PC-9 (cell line): ENCODE measurements at regions not wholly inside any gene's neighbourhood (a gene's known extent, or its start where the extent isn't known, plus 50 kb on each side); places are given as distances from the start of the nearest gene placed in this dataset.

ENCODE experiments used
- BruUV-seq: library from RNA; stranded (reverse); fragments of 400-500 nt; replicated peaks from 2 replicates; lab custom pipeline; 2021; lab: Mats Ljungman, UMichigan
- CTCF ChIA-PET: fragments of 300-600 bp; sonication (Branson Sonifier 250); formaldehyde crosslinking; loops from one replicate; lab custom pipeline; 2022; ENCODE audit warnings: antibody characterized with exemption; lab: Charles Lee
- POLR2A ChIA-PET: fragments of 300-600 bp; sonication (Branson Sonifier 250); formaldehyde crosslinking; loops from one replicate; lab custom pipeline; 2022; ENCODE audit warnings: antibody characterized with exemption; ENCODE audit not compliant: unreplicated experiment; lab: Charles Lee
- DNase-seq, 2 experiments: peaks; one replicate each; pipeline versions ENCODE4 v3.0.0 to v3.0.0-alpha.2; 2015 to 2022; ENCODE audit warnings: mixed read lengths in 1 of 2
- H2AFZ ChIP-seq: fragments of 200-600 bp; sonication (generic); 2 replicates; pipeline ENCODE4 v1.8.1; 2017; ENCODE audit warnings: antibody characterized with exemption
- H3F3A ChIP-seq: fragments of 200-600 bp; sonication (generic); 2 replicates; pipeline ENCODE4 v1.8.1; 2017; ENCODE audit warnings: antibody characterized with exemption, mild to moderate bottlenecking, low read depth; ENCODE audit not compliant: insufficient read depth
- H3K27ac ChIP-seq: fragments of 200-600 bp; sonication (generic); 2 replicates; pipeline ENCODE4 v1.6.1; 2016; ENCODE audit warnings: mixed run types
- H3K27me3 ChIP-seq: fragments of 200-600 bp; sonication (generic); 2 replicates; pipeline ENCODE4 v1.6.1; 2016; ENCODE audit warnings: low read depth, mixed run types; ENCODE audit not compliant: insufficient read depth
- H3K36me3 ChIP-seq: fragments of 200-600 bp; sonication (generic); 2 replicates; pipeline ENCODE4 v1.6.1; 2016; ENCODE audit warnings: low read depth, mixed run types
- H3K4me1 ChIP-seq: fragments of 200-600 bp; sonication (generic); replicated peaks from 2 replicates; pipeline ENCODE4 v1.6.1; 2016; ENCODE audit warnings: mixed run types; ENCODE audit not compliant: insufficient read depth
- H3K4me2 ChIP-seq: fragments of 200-600 bp; sonication (generic); 2 replicates; pipeline ENCODE4 v1.6.1; 2017; ENCODE audit warnings: mixed run types
- H3K4me3 ChIP-seq: fragments of 200-600 bp; sonication (generic); 2 replicates; pipeline ENCODE4 v1.6.1; 2016; ENCODE audit warnings: mixed run types
- H3K79me2 ChIP-seq: fragments of 200-600 bp; sonication (generic); 2 replicates; pipeline ENCODE4 v1.6.1; 2017; ENCODE audit warnings: low read depth, mixed run types
- H3K9me2 ChIP-seq: fragments of 200-600 bp; sonication (generic); 2 replicates; pipeline ENCODE4 v1.8.1; 2017; ENCODE audit warnings: mild to moderate bottlenecking; ENCODE audit not compliant: insufficient read depth
- H3K9me3 ChIP-seq: fragments of 200-600 bp; sonication (generic); 2 replicates; pipeline ENCODE4 v1.8.1; 2016; ENCODE audit warnings: low read depth; ENCODE audit not compliant: insufficient read depth
- H4K20me1 ChIP-seq: fragments of 200-600 bp; sonication (generic); 2 replicates; pipeline ENCODE4 v1.8.1; 2017; ENCODE audit not compliant: insufficient read depth
- CTCF ChIP-seq: fragments of 200-600 bp; sonication (generic); conservative IDR thresholded peaks from 2 replicates; pipeline ENCODE4 v1.6.1; 2017; ENCODE audit warnings: mixed run types, antibody characterized with exemption, mild to moderate bottlenecking, moderate library complexity
- EZH2 ChIP-seq: fragments of 200-600 bp; sonication (generic); IDR thresholded peaks from 2 replicates; pipeline ENCODE4 v1.8.0; 2017; ENCODE audit warnings: antibody characterized with exemption, low read depth
- intact Hi-C: fragments of 100-400 bp; cut with micrococcal nuclease; formaldehyde crosslinking; loops from one replicate; pipeline ENCODE4 v1.10.0; 2022; ENCODE audit not compliant: unreplicated experiment

GRCh38 chr10:94193466-94193924 is 169.2 kb downstream of the NOC3L start:
- no peaks in the 10 kb centered on the region for H3K9me3 ChIP-seq
- no peak overlapping the region for H2AFZ ChIP-seq
- H3K9me2 ChIP-seq, result no peaks in the 10 kb centered on the region
- no peak overlapping the region for H3K4me3 ChIP-seq
- H4K20me1 ChIP-seq, result no peaks in the 10 kb centered on the region
- H3K79me2 ChIP-seq, result no peaks in the 10 kb centered on the region
- no peaks in the 10 kb centered on the region for H3F3A ChIP-seq
- no peak for DNase-seq
- no peaks in the 10 kb centered on the region for H3K27me3 ChIP-seq
- H3K4me2 ChIP-seq, result no peak overlapping the region
- ChIA-PET POLR2A (no interaction called here), CTCF (no interaction called here)
- H3K36me3 ChIP-seq, result no peaks in the 10 kb centered on the region
- H3K27ac ChIP-seq, result no peak overlapping the region
- intact Hi-C loops, result no loop called here
- no peaks in the 10 kb centered on the region for H3K4me1 ChIP-seq
- no TSS peak for BruUV-seq
- TF ChIP-seq EZH2, result no peak
- no peak for TF ChIP-seq CTCF

DNA sequence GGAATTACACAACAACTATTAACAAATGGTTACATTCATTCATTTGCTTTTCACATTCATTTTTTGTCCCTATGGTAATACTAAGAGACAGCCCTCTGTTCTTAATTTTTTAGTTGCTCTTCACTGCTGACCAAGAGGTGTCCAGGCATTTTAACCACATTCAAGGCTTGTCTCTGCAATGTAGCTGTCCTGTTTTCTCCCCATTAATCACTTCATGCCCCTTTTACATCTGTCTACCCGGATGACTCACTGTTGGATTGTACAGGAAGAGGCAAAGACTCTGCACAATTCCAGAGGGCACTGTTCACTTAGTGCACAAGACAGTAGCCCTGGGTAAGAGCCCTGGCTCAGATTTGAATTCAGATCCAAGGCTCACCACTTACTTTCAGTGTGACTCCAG is 168.5 kb downstream of the NOC3L start:
- POLR2A ChIA-PET, result no interaction called here
- intact Hi-C loops, result no loop called here
- CTCF ChIA-PET, result no interaction called here

GRCh38 chr10:94197241-94197640 is 165.5 kb downstream of the NOC3L start:
- Histone ChIP-seq H3K9me3 (no peaks in the 10 kb centered on the region), H3K9me2 (no peaks in the 10 kb centered on the region), H3K4me1 (no peaks in the 10 kb centered on the region), H4K20me1 (no peaks in the 10 kb centered on the region), H3K4me2 (no peak overlapping the region), H3K27me3 (no peaks in the 10 kb centered on the region), H2AFZ (no peak overlapping the region), H3K36me3 (no peaks in the 10 kb centered on the region), H3F3A (no peaks in the 10 kb centered on the region), H3K4me3 (no peak overlapping the region), H3K79me2 (no peaks in the 10 kb centered on the region), H3K27ac (no peak overlapping the region)
- intact Hi-C loops, result no loop called here
- ChIA-PET POLR2A (no interaction called here), CTCF (no interaction called here)
- BruUV-seq, result no TSS peak
- no peak for DNase-seq
- TF ChIP-seq CTCF, result no peak
- no peak for TF ChIP-seq EZH2

More for the DNA sequence above, 168.5 kb downstream of the NOC3L start:
- no peak for DNase-seq
- H3K9me3 ChIP-seq, result no peaks in the 10 kb centered on the region
- no peak overlapping the region for H3K4me3 ChIP-seq
- no peaks in the 10 kb centered on the region for H3F3A ChIP-seq
- H4K20me1 ChIP-seq, result no peaks in the 10 kb centered on the region
- no peaks in the 10 kb centered on the region for H3K79me2 ChIP-seq
- no peak overlapping the region for H2AFZ ChIP-seq
- H3K4me1 ChIP-seq, result no peaks in the 10 kb centered on the region
- BruUV-seq, result no TSS peak
- no peak for TF ChIP-seq CTCF
- no peak for TF ChIP-seq EZH2
- no peak overlapping the region for H3K4me2 ChIP-seq
- no peaks in the 10 kb centered on the region for H3K9me2 ChIP-seq
- no peaks in the 10 kb centered on the region for H3K27me3 ChIP-seq
- no peaks in the 10 kb centered on the region for H3K36me3 ChIP-seq
- H3K27ac ChIP-seq, result no peak overlapping the region
